Mucosa of descending colon (tissue), 3 donors: ENCODE measurements at regions not wholly inside any gene's neighbourhood (a gene's known extent, or its start where the extent isn't known, plus 50 kb on each side); places are given as distances from the start of the nearest gene placed in this dataset.
"Not testable (repeated sequence)": the region's sequence is repeated elsewhere in the genome, so short reads cannot be mapped to it uniquely, and the experiment has no call there.

Source experiments
- ATAC-seq: fragments of 200-7000 bp; cut with Tn5 transposase; one replicate; pipeline ENCODE4 v1.9.1; 2020; ENCODE audit warnings: mild to moderate bottlenecking, moderate library complexity
- DNase-seq, 3 donors: peaks; one replicate each; pipeline ENCODE4 v3.0.0-alpha.2; 2020
- H3K36me3 ChIP-seq: fragments of 200-600 bp; one replicate; pipeline ENCODE4 v1.8.0; 2021; ENCODE audit warnings: low read depth, mild to moderate bottlenecking
- H3K4me1 ChIP-seq: fragments of 200-600 bp; one replicate; pipeline ENCODE4 v1.8.0; 2021; ENCODE audit warnings: low read depth, mild to moderate bottlenecking
- H3K4me3 ChIP-seq: fragments of 200-600 bp; one replicate; pipeline ENCODE4 v1.8.0; 2021; ENCODE audit warnings: mild to moderate bottlenecking
- H3K9me3 ChIP-seq: fragments of 200-600 bp; one replicate; pipeline ENCODE4 v1.8.0; 2021; ENCODE audit warnings: mild to moderate bottlenecking
- CTCF ChIP-seq: fragments of 200-600 bp; IDR thresholded peaks from one replicate; pipeline ENCODE4 v1.8.0; 2022; ENCODE audit warnings: antibody characterized with exemption, mild to moderate bottlenecking
- intact Hi-C, 2 donors: fragments of 100-400 bp; cut with DNase I in 1 of 2; cut with micrococcal nuclease in 1 of 2; formaldehyde crosslinking; loops; one replicate each; pipeline versions ENCODE4 v1.11.0 to v1.11.1; 2022; cut with DNase I, micrococcal nuclease
- donor health status: DM: no; HTN: no; CAD: no; lungs with moderate emphysema.
- donor health status: DM: no; HTN: no; CAD: no.
- donor health status: DM: no; HTN: yes; CAD: no.

- H3K9me3 ChIP-seq = no peaks in the 10 kb centered on the region
- DNase-seq (no peak), ATAC-seq (peak; percentile 62)
- no peak overlapping the region for H3K4me3 ChIP-seq
- H3K4me1 ChIP-seq = no peaks in the 10 kb centered on the region
- intact Hi-C loops = no loop called here
- H3K36me3 ChIP-seq = no peaks in the 10 kb centered on the region
- no peak for TF ChIP-seq CTCF
Measured at GRCh38 chr2:183963609-183964008, 634.7 kb upstream of the ZNF804A start.

- DNase-seq (peak in 1 of 3 donors; percentile 36), ATAC-seq (peak; percentile 88)
- intact Hi-C loops = no loop called here
- no peaks in the 10 kb centered on the region for H3K36me3 ChIP-seq
- TF ChIP-seq CTCF = no peak
- H3K4me3 ChIP-seq = no peak overlapping the region
- no peaks in the 10 kb centered on the region for H3K4me1 ChIP-seq
- H3K9me3 ChIP-seq = no peaks in the 10 kb centered on the region
Measured at GRCh38 chr2:183964565-183964964, 633.8 kb upstream of the ZNF804A start.

GRCh38 chr2:183967756-183968155 is 630.6 kb upstream of the ZNF804A start:
- intact Hi-C loops = no loop called here
- TF ChIP-seq CTCF = no peak
- Histone ChIP-seq H3K4me3 (no peak overlapping the region), H3K9me3 (no peaks in the 10 kb centered on the region), H3K4me1 (no peaks in the 10 kb centered on the region), H3K36me3 (no peaks in the 10 kb centered on the region)
- ATAC-seq = no peak
- DNase-seq = no peak

GRCh38 chr2:183975676-183976075 is 622.7 kb upstream of the ZNF804A start:
- intact Hi-C loops, H3K4me1 ChIP-seq, H3K36me3 ChIP-seq, H3K4me3 ChIP-seq, ATAC-seq, H3K9me3 ChIP-seq: not testable (repeated sequence)
- DNase-seq = peak in 1 of 3 donors; percentile 17

GRCh38 chr2:183984871-183985270 is 613.5 kb upstream of the ZNF804A start:
- Histone ChIP-seq H3K4me1 (no peaks in the 10 kb centered on the region), H3K4me3 (no peak overlapping the region), H3K9me3 (no peaks in the 10 kb centered on the region), H3K36me3 (no peaks in the 10 kb centered on the region)
- DNase-seq (no peak), ATAC-seq (peak; percentile 66)
- no peak for TF ChIP-seq CTCF
- intact Hi-C loops = no loop called here

- no peak for TF ChIP-seq CTCF
- H3K9me3 ChIP-seq = no peaks in the 10 kb centered on the region
- intact Hi-C loops = no loop called here
- DNase-seq = no peak
- no peaks in the 10 kb centered on the region for H3K36me3 ChIP-seq
- no peak overlapping the region for H3K4me3 ChIP-seq
- peaks cover 5% of the 10 kb centered on the region for H3K4me1 ChIP-seq
- peak; percentile 77 for ATAC-seq
Measured at GRCh38 chr2:183991968-183992367, 606.4 kb upstream of the ZNF804A start.
